HG03520 (cell line): ENCODE measurements at regions not wholly inside any gene's neighbourhood (a gene's known extent, or its start where the extent isn't known, plus 50 kb on each side); places are given as distances from the start of the nearest gene placed in this dataset.
"Not testable (repeated sequence)": the region's sequence is repeated elsewhere in the genome, so short reads cannot be mapped to it uniquely, and the experiment has no call there.

Experiments used
- ATAC-seq: cut with Tn5 transposase; IDR thresholded peaks from one replicate; pipeline ENCODE4 v1.9.1; 2021; ENCODE audit warnings: mild to moderate bottlenecking, moderate library complexity; ENCODE audit not compliant: unreplicated experiment

DNA sequence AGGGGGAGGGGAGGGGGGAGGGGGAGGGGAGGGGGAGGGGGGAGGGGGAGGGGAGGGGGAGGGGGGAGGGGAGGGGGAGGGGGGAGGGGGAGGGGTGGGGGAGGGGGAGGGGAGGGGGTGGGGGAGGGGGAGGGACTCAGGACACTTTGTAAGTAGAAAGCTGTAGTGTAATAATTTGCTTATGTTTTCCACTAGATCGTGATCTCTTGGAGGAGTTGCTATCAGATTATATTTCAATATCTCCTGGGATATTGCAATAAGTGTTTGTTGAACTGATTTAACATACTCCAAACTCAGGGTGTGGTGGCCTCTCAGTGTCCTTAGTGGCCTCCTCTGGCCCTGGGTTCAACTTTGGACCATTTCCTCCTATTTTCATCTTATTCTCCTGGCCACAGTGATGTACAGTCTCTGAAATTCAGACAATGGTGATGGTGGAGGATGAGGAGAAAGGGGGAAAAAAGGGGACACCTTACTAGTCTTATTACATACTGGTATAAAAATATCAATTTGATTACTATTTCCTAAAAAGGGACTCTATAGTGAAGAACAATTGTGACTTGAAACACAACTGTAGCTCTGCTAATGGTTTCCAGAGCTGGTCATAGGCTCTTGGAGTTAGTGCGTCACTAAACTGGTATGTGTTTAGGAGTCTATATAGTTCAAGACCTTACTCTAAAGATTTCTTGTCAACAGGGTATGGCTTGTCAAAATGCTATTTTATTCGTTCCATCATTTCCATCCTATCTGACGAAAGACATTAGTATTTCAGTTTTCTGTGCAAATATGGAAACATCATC is 89.6 kb downstream of the DDX1 start:
- ATAC-seq = no peak

DNA sequence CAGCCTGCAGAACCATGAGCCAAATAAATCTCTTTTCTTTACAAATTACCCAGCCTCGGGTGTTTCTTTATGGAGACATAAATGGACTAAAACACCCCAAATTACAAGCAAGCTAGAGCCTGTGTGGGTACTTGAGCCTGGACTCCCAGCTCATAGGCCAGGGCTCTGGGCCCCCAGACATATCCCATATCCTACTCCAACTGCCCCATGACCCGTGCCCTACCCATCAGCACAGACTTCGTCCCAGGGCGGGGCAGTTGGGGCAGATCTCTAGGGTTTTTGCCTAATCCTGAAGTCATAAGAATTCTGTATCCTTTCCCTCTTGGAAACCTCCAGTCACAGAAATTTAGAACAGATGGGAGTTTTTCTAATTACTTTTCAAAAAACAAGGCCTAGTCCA is 90.7 kb downstream of the DDX1 start:
- ATAC-seq = no peak

DNA sequence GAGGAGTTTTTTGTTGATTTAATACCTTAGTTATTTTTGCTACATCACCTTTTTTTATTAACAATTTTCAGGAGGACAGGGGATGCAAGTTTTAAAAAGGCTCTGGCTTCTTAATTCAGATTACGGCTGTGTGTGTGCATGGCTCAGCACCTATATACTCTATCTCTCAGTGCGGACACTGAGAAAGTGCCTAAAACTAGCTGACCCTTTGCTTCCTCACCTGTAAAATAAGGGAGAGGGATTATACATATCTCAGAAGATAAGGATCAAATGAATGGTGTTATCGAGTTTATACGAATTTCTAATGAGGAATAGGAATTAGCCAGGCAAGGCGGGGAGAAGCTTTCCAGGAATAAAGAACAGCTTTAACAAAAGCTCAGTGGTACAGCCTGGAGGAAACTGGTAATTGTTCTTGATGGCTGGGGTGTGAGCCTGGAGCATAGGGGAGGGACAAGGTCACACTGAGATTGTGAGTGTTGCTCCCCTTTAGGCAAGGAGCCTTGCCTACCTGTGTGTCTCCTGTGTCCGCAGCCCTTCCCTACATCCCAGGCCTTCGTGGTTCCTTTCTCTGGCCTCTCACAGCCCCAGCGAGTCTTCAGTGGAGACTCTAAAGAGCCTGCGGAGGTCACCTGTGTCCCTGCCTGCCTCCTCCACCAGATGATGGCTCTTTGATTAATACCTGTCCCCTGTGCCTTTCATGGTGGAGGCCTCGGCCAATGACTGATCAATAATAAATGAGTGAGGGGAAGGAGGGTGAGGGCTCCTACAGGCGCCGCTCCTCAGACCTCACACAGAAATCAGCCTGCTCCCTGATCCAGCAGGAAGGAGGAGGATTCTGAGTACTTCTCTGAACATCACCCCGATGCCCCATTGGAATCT is 92.7 kb downstream of the DDX1 start:
- no peak for ATAC-seq

DNA sequence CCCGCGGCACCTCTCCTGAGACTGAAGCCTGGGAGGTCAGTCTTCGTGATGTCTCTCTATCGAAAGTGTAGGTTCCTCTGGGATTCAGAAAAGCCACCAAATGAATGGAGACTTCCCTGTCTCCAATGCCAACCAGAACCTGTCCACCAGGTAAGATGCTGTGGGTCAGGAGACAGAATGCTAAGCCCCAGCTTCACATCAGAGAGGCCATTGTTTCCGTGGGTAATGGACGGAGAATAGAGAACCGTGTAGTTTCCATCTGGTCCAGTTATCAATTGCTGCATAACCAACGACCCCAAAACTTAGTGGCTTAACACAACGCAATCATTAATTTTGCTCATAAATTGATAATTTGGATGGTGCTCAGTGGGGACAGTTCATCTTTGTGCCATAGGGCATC is 93.5 kb downstream of the DDX1 start:
- ATAC-seq = no peak

DNA sequence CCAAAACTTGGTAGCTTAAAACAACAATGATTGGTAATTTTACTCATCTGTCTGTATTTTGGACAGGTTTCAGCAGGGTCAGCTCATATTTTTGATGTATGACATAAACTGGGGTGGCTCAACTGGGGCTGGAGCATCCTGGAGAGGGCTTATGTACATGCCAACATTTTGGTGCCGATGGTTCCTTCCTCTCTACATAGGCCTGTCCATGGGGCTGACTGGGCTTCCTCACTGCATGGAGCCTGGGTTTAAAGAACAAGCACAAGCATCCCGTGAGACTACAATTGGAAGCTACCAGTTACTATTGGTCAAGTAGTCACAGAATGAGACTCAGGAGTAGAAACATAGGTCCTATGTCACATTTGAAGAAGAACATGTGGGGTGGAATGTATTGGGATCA is 95.0 kb downstream of the DDX1 start:
- ATAC-seq = no peak

DNA sequence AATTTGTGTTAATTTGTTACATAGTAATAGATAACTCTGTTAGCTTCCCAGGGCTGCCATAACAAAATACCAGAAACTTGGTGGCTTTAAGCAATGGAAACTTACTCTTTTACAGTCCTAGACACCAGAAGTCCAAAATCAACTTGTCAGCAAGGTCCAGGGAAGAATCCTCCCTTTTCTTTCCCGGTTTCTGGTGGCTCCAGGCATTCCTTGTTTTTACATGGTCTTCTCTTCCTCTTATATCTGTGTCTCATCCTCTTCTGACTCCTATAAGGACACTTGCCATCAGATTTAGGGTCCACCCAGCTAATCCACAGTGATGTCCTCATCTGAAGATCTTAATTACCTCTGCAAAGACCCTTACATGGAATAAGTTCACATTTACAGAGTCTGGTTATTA is 95.6 kb downstream of the DDX1 start:
- ATAC-seq = no peak

DNA sequence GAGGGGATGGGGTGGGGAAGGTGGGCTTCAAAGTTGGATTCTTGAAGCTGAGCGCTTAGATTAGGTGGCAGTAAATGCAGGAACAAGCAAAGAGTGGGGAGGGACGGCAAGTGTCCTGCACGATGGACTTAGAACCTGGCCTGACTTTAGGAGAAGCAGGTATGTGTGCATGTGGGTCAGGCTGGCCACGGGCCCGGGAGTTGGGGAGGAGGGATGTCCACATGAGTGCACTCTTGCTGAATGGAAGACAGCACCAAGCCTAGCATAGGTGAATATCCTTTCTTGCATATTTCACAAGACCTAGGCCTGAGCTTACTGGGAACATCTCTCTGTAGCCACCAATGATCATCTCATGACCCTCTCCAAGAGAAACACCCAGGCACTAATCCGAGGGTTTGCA is 96.1 kb downstream of the DDX1 start:
- no peak for ATAC-seq

DNA sequence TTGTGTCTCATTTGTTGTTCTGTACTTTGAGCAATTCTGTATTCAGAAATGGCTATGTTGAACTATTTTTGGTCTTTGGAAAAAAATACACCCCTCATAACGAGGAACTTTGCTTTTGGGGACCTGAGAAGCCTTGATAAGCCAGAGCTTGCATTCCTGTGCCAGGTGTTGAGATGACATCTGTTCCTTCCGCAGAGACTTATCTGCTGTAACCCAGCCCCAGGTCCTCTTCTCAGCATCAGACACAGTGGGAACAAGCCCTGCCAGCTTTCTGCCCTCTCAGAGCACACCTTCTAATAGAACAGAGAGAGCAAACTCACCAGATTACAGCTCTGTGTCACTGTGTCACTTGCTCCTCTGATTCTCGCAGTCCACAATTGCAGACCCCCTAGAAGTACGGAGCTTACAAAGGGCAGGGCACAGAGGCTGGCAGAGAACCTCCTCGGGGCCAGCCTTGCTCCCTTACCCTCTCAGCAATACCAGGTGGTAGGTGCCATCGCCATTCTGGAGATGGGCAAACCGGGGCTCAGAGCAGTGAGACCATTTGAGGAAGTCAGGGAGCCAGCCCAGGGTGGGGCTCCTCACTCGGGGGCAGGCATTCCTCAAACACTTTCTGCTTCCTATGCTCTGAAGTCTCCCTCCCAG is 97.4 kb downstream of the DDX1 start:
- ATAC-seq = no peak

DNA sequence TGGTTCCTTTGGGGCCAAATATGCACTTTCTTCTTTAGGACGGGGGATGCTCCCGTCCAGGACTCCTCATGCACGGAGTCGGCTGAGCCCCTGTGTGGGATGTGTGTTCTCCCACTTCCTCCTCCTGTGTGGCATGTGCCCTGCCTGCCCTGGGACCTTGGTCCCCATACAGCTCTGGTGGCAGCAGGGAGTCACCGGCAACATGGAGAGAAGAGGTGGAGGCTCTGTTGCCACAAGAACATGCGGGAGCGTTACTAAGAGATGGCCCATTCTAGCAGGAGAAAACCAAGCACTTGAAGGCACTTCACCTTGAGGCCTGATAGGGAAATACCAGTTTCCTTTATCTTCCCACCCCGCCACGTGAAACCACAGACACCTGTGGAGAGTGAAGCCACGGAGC is 98.0 kb downstream of the DDX1 start:
- no peak for ATAC-seq

DNA sequence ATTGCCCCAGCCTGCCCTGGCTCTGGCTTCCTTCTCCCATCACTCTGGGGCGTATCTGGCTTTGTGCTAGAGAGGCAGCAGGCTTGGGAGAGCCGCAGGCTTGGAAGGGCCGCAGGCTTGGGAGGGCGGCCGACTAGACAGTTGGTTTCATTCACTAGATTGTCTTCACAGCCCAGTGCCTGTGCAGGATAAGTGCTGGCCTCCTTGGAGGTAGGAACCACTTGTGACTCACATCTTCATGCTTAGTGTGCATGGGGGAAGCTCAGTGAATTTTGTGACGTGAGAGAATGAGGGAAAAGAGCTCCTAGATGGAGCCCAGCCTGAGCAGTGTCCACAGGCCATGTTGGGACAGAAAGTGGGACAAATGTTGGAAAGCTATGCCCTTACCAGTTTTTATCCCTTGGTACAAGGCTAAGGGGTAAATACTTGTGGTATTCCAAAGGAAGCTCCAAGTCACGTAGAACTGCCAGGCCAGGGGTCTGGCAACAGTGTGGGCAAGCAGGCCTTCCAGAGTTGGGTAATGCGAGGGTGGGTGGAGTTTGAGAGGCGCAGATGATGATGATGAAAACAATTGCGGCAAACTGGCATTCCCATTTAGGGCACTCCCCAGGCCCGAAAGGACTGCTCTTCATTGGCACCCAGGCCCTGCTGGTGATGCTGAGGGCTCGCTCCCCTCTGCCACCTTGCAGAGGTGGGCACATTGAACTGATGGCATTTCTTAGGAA is 100.1 kb downstream of the DDX1 start:
- ATAC-seq = no peak

DNA sequence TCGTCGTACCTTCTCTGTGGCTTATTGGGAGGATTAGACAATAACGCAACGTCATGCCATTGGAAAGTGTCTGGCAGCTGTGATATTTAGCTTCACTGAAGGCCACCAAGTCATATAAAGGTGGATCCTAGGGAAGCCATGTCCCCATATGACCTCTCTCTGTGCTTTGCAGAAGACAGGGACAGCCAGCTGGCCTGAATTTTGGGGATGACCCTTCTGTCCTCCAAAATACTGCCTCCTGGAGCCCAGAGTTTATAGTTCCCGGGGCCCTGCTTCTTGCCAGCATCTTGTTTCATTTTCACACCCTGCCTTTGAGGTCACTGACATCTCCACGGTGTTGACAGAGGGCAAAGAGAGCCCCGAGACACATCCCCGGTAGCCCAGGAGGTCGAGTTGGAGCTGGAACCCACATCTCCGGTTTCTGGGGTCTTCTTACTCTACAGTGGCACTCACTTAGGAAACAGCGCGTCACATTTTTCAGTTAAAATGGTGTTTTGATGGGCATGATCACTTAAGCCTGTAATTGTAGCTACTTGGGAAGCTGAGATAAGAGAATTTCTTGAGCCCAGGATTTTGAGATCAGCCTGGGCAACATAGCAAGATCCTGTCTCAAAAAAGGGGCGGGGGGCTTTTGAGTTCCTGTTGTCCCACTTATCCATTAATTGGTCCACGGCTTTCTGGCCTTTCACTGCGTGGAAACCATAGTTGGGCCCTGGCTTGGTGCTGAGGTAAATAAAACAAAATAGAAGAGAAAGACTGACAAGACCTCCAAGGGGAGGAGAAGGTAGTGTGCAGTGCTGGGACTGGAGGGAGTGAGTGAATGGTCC is 101.1 kb downstream of the DDX1 start:
- no peak for ATAC-seq

DNA sequence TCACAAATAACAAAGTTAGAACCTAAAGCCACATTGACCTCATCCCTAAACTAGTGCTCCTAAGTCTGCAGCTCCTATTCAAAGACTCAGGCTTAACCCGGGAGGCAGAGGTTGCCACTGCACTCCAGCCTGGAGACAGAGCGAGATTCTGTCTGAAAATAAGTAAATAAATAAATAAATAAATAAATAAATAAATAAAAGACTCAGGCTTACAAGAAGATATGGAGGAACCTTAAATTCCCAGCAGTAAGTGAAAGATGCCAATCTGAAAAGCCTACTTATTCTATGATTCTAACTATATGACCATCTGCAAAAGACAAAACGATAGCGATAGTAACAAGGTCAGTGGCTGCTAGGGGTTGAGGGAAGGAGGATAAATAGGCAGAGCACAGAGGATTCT is 101.7 kb downstream of the DDX1 start:
- ATAC-seq = no peak

DNA sequence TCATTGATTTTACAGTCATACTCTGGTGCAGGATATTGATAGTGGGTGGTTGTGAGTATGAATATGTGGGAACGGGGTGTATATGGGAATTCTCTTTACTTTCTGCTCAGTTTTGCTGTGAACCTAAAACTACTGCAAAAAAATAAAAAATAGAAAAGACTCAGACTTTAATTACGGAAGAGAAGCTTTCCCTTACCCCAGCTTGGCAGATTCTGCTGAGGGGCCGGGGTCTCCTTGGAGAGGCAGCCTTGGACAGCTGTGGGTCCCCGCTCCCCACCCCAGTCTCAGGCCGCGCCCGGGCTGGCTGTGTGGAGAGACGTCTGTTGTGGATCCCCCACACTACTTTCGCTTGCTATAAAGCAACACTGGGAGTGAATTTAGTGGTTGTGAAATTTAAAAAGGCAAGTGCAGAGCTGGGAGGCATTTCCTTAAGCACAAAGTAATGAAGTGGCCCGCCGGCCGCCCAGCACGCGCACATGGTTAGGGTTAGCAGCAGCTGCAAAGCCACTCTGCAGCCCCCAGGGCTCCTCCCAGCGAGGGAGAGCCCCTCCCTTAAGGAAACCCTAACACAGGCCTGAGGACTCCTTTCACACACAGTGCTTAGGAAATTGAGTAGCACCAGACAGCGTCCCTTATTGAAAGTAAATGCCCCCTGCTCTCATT is 102.4 kb downstream of the DDX1 start:
- ATAC-seq = no peak

DNA sequence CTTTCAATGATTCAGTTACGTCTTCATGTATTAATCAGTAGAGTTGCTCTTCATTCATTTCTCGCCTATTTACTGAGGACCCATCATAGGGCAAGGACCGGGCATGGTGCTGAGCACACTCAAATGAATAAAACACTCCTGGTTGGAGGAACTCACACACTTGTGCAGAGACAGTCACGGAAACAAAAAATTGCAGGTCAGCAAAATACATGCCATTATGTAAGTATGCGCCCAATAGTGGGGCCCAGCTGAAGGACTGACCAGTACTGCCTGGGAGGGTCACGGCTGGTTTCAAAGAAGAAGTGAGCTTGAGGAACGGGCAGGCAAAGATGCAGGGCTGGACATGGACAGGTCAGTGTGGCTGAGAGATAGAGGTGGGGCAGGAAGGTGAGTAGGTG is 102.9 kb downstream of the DDX1 start:
- no peak for ATAC-seq

DNA sequence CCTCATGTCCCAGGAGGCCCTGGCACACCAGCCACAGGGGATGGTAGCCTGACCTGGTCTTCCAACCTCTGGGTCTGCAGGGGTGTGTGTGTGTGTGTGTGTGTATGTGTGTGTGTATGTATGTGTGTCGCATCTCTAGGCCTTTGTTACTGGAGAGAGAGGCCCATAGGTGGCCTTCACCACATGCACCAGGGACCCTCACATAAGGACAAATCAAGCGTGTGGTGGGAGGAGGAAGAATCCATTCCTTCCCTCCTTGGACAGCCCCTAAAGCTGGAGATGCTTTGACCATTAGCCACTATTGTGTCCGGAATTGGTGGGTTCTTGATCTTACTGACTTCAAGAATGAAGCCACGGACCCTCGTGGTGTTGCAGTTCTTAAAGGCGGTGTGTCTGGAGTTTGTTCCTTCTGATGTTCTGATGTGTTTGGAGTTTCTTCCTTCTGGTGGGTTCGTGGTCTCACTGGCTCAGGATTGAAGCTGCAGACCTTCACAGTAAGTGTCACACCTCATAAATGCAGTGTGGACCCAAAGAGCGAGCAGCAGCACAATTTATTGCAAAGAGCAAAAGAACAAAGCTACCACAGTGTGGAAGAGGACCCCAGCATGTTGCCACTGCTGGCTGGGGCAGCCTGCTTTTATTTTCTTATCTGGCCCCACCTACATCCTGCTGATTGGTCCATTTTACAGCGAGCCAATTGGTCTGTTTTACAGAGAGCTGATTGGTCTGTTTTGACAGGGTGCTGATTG is 104.1 kb downstream of the DDX1 start:
- ATAC-seq = no peak

DNA sequence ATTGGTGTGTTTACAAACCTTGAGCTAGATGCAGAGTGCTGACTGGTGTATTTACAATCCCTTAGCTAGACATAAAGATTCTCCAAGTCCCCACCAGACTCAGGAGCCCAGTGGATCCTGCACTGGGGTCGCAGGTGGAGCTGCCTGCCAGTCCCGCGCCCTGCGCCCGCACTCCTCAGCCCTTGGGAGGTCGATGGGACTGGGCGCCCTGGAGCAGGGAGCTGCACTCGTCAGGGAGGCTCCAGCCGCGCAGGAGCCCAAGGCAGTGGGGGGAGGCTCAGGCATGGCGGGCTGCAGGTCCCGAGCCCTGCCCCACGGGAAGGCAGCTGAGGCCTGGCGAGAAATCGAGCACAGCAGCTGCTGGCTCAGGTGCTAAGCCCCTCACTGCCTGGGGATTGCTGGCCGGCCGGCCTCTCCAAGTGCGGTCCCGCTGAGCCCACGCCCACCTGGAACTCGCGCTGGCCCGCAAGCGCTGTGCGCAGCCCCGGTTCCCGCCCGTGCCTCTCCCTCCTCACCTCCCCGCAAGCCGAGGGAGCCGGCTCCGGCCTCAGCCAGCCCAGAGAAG is 105.0 kb downstream of the DDX1 start:
- not testable (repeated sequence) for ATAC-seq

DNA sequence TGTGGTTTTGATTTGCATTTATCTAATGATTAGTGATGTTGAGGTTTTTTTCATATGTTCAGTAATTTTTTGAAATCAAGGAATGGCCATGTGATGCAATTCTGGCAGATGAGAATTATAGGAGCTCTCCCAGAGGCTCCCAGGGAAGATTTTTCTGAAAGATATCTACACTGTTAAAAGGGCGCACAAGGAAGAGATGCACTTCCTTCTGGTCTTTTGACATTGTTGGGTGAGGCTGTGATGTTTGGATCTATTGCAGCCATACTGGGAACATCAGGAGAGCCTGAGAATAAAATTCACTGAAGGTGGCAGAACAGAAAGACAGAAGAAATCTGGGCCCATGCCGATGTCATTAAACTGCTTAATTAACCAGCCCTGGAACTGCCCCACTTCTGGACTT is 108.5 kb downstream of the DDX1 start:
- ATAC-seq = no peak

DNA sequence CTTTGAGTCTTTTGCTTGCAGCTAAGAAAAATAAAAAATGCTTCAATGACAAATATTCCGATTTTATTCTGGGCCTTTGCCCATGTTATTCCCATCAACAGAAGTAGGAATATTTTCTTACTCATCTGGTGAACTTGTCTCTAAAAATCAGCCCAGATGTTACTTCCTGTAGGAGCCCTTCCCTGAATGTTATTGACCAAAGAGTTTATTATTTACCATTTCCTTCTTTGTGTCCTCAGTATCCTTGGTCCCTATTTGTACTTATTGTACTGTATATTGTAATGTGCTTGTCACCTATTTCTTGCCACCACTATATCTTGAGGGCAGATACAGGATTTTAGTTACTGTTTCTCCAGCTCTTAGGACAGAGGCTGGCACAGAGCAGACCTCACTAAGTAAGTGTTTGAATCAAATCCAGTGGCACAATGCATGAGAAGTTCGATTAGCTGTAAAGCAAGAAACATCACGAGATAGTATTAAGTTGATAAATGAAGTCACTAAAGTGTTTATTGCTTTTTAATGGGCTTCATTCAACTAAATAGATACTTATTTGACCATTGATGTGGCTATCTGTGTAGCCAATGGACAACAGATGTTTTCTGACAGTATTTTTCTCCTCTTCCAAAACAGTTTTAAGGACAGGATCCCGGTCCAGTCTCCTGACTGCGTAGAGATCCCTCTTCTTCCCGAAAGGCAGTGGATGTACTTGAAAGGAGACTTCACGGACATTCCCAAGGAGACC is 109.1 kb downstream of the DDX1 start:
- no peak for ATAC-seq
